ENCODE measurements at regions not wholly inside any gene's neighbourhood (a gene's known extent, or its start where the extent isn't known, plus 50 kb on each side); places are given as distances from the start of the nearest gene placed in this dataset.

- Histone ChIP-seq H3K23ac (ENCODE audit: insufficient read length) (no peak overlapping the region), H2AK5ac (ENCODE audit: low read depth, low read length) (no peak overlapping the region), H3K4ac (replicated peaks; ENCODE audit: insufficient read length, low read depth, low read length) (no peak overlapping the region), H4K91ac (replicated peaks; ENCODE audit: insufficient read length, low read length) (no peak overlapping the region), H2BK12ac (ENCODE audit: low read depth, low read length) (no peak overlapping the region), H4K5ac (ENCODE audit: insufficient read length, low read depth, low read length) (no peak overlapping the region), H3K27ac (ENCODE audit: low read depth, low read length) (no peak overlapping the region), H3K4me3 (ENCODE audit: extremely low read depth in 1 of 4, insufficient read depth in 2 of 4, low read depth in 3 of 4, low read length in 4 of 4) (no peak overlapping the region), H2BK5ac (ENCODE audit: low read depth, low read length) (no peak overlapping the region), H4K20me1 (replicated peaks in 1 of 2; ENCODE audit: control insufficient read depth in 1 of 2, insufficient read depth in 2 of 2, low read length in 2 of 2) (no peaks in the 10 kb centered on the region), H3K36me3 (ENCODE audit: control insufficient read depth in 2 of 4, insufficient read depth in 4 of 4, low read length in 3 of 4) (no peaks in the 10 kb centered on the region), H2BK120ac (replicated peaks; ENCODE audit: low read depth, low read length) (no peak overlapping the region), H3K79me1 (ENCODE audit: low read depth, low read length) (no peaks in the 10 kb centered on the region), H3K27me3 (replicated peaks in 1 of 4; ENCODE audit: control insufficient read depth in 3 of 4, extremely low read depth in 1 of 4, insufficient read depth in 3 of 4, low read length in 3 of 4) (no peaks in the 10 kb centered on the region), H3K23me2 (ENCODE audit: low read depth, low read length) (no peaks in the 10 kb centered on the region), H3K9me3 (ENCODE audit: insufficient read depth in 2 of 2, low read depth in 1 of 2, low read length in 1 of 2) (no peaks in the 10 kb centered on the region), H2BK15ac (ENCODE audit: low read length) (no peak overlapping the region), H2BK20ac (ENCODE audit: low read length) (no peak overlapping the region), H2AFZ (ENCODE audit: low read length) (no peak overlapping the region), H3K79me2 (ENCODE audit: control insufficient read depth in 1 of 2, insufficient read depth in 2 of 2, low read length in 2 of 2) (no peaks in the 10 kb centered on the region), H3K4me1 (replicated peaks in 1 of 4; ENCODE audit: control insufficient read depth in 3 of 4, insufficient read depth in 4 of 4, low read length in 3 of 4) (no peaks in the 10 kb centered on the region), H3K14ac (ENCODE audit: insufficient read length) (no peak overlapping the region), H3K18ac (ENCODE audit: extremely low read depth, low read length) (no peak overlapping the region), H3K9ac (replicated peaks in 1 of 4; ENCODE audit: extremely low read depth in 1 of 4, low read depth in 3 of 4, low read length in 3 of 4) (no peak overlapping the region), H4K8ac (ENCODE audit: extremely low read depth, insufficient read depth, low read length) (no peak overlapping the region), H3K4me2 (ENCODE audit: insufficient read depth in 1 of 2, low read depth in 2 of 2, low read length in 2 of 2) (no peak overlapping the region), H3K56ac (replicated peaks; ENCODE audit: insufficient read length, low read depth, low read length) (no peak overlapping the region)
- no peak for FAIRE-seq
- 100% methylated on average over 1 of the region's 1 CpG; no CpG with 5 or more reads in 1 of the 2 experiments for whole genome bisulfite sequencing, 2 experiments (ENCODE audit: extremely low coverage in 1 of 2, insufficient coverage in 1 of 2, insufficient read length in 1 of 2, insufficient replicate concordance in 2 of 2, low coverage in 1 of 2, low lambda C conversion rate in 2 of 2, missing lambda C conversion rate in 1 of 2)
- ChIA-PET CTCF (ENCODE audit: partially characterized antibody) (interaction anchor here (0.6 to 1.5 kb wide), 2 partner anchors 12 to 15 kb away, joined by 3 to 4 read pairs; no protein-coding TSS in a partner anchor), POLR2A (ENCODE audit: partially characterized antibody) (no interaction called here)
- DNase-seq (ENCODE audit: low read depth in 1 of 2, low spot score in 2 of 2): no peak
- TF ChIP-seq ATF3 (IDR thresholded peaks at IDR 0.05; ENCODE audit: insufficient read depth, low read depth, low read length): no peak
- no peak for TF ChIP-seq RXRA (IDR thresholded peaks at IDR 0.05; ENCODE audit: insufficient read depth, low read depth, low read length)
- no peak for TF ChIP-seq TBP (IDR thresholded peaks at IDR 0.05; ENCODE audit: low read depth, low read length)
- TF ChIP-seq GABPA (IDR thresholded peaks at IDR 0.05; ENCODE audit: borderline replicate concordance, insufficient read depth, low read length): no peak
- TF ChIP-seq POU5F1 (IDR thresholded peaks at IDR 0.05; ENCODE audit: low read depth, low read length): no peak
- TF ChIP-seq CREB1 (IDR thresholded peaks at IDR 0.05): no peak
- no peak for TF ChIP-seq JUND (IDR thresholded peaks at IDR 0.05; ENCODE audit: low read length)
- TF ChIP-seq RAD21 (IDR thresholded peaks at IDR 0.05 in 1 of 2, conservative IDR thresholded peaks at IDR 0.05 in 1 of 2; ENCODE audit: low read depth in 2 of 2, low read length in 2 of 2): no peak
- TF ChIP-seq SIX5 (IDR thresholded peaks at IDR 0.05; ENCODE audit: low read depth, low read length): no peak
- no peak for TF ChIP-seq SUZ12 (IDR thresholded peaks at IDR 0.05; ENCODE audit: low read length)
- TF ChIP-seq SRF (IDR thresholded peaks at IDR 0.05; ENCODE audit: low read depth, low read length): no peak
- no peak for TF ChIP-seq HDAC6 (IDR thresholded peaks at IDR 0.05; ENCODE audit: low read depth, low read length)
- no peak for TF ChIP-seq GTF2F1 (IDR thresholded peaks at IDR 0.05; ENCODE audit: borderline replicate concordance, low read depth, low read length)
- TF ChIP-seq CTBP2 (IDR thresholded peaks at IDR 0.05; ENCODE audit: borderline replicate concordance, insufficient read depth, insufficient read length, low read length): no peak
- no peak for TF ChIP-seq SP1 (IDR thresholded peaks at IDR 0.05; ENCODE audit: low read depth, low read length)
Measured at GRCh38 chrX:143800150-143800549, 79.6 kb upstream of the SPANXN2 start.
